ENCODE measurements at regions not wholly inside any gene's neighbourhood (a gene's known extent, or its start where the extent isn't known, plus 50 kb on each side); places are given as distances from the start of the nearest gene placed in this dataset.

DNA sequence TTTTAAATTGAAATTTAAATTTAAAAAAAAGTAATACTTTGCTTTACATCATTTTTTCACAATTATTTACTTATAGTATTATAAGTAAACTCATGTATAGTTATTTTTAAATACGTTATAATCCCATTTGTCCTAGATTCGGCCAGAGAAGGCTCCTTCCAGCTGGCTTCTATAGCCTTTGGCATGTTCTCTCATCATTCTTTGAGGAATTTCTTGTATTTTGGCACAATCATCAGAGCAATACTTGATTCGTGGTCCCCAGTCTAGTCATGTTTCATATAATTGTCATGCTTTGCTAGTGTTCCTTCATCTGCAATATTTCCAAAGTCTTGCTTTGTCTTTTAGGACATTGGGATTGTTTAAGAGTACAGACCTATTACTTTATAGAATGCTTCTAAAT lies 1037.9 kb upstream of the AGA start:
- no peak for TF ChIP-seq POLR2A (IDR thresholded peaks at IDR 0.05)
- TF ChIP-seq, protein P1, sequence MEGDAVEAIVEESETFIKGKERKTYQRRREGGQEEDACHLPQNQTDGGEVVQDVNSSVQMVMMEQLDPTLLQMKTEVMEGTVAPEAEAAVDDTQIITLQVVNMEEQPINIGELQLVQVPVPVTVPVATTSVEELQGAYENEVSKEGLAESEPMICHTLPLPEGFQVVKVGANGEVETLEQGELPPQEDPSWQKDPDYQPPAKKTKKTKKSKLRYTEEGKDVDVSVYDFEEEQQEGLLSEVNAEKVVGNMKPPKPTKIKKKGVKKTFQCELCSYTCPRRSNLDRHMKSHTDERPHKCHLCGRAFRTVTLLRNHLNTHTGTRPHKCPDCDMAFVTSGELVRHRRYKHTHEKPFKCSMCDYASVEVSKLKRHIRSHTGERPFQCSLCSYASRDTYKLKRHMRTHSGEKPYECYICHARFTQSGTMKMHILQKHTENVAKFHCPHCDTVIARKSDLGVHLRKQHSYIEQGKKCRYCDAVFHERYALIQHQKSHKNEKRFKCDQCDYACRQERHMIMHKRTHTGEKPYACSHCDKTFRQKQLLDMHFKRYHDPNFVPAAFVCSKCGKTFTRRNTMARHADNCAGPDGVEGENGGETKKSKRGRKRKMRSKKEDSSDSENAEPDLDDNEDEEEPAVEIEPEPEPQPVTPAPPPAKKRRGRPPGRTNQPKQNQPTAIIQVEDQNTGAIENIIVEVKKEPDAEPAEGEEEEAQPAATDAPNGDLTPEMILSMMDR (IDR thresholded peaks at IDR 0.05): no peak
